AG08396 (cell line): ENCODE measurements at regions not wholly inside any gene's neighbourhood (a gene's known extent, or its start where the extent isn't known, plus 50 kb on each side); places are given as distances from the start of the nearest gene placed in this dataset.

Experiments
- DNase-seq: peaks from one replicate; pipeline ENCODE4 v3.0.0; 2012; ENCODE audit warnings: low spot score, mixed read lengths

GRCh38 chr16:85457366-85457765 is 155.8 kb upstream of the GSE1 start:
- DNase-seq = no peak

DNA sequence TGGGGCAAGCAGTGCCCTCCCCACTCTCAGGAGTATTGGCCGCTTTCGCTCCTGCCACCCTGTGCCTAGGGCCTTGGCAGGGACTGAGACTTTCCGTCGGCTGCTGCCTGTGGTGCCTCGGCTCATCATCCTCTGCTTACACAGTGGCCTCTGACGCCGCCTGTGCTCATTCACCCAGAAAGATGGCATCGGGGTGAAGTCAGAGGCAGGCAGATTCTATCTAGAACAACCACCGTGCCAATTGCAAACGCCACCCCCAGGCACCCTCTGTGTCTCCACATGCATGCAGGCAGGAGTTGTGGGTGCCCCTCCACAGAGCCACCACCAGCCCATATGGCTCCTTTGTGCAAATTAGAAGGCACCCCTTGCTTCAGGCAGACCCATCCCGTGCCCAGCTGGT is 154.2 kb upstream of the GSE1 start:
- DNase-seq = no peak

- DNase-seq = no peak
These were observed 153.4 kb upstream of the GSE1 start for GRCh38 chr16:85459529-85460251.

DNA sequence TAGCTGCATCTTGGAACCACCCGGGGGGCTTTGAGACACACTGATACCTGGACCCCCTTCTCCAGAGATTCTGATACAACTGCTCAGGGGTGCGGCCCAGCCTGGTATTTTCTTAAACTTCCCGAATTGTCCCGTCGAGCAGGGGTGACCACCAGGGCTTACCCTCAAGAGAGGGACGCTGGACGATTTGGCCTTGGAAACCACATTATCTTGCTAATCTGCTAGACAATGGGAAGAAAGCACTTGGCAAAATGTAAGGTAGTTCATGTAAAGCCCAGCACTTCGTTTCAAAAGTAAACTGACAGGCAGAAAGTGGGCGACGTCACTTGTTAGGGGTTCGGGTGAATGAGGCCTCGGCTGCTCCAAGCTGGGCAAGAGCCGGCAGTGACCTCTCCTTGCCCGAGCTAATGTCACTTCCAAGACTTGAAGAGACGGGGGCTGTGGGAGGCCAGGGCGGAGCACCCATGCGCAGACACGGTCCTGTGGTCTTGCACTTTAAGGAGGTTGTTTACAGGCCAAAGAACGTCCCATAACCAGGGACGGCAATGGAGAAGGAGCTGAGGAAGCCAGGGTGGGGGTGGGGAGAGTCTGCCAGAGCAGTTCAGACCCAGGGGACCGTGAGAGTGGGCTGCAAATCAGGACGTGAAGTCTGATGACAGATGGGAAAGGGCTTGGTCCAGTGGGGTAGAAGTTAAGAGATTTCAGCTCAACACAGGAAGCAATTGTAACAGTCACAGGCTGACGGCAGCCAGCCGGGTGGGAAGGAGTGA is 152.7 kb upstream of the GSE1 start:
- no peak for DNase-seq

- DNase-seq = peak; percentile 85
These were observed 151.9 kb upstream of the GSE1 start for GRCh38 chr16:85461022-85461813.

- DNase-seq = peak; percentile 77
These were observed 151.1 kb upstream of the GSE1 start for GRCh38 chr16:85461814-85462713.

DNA sequence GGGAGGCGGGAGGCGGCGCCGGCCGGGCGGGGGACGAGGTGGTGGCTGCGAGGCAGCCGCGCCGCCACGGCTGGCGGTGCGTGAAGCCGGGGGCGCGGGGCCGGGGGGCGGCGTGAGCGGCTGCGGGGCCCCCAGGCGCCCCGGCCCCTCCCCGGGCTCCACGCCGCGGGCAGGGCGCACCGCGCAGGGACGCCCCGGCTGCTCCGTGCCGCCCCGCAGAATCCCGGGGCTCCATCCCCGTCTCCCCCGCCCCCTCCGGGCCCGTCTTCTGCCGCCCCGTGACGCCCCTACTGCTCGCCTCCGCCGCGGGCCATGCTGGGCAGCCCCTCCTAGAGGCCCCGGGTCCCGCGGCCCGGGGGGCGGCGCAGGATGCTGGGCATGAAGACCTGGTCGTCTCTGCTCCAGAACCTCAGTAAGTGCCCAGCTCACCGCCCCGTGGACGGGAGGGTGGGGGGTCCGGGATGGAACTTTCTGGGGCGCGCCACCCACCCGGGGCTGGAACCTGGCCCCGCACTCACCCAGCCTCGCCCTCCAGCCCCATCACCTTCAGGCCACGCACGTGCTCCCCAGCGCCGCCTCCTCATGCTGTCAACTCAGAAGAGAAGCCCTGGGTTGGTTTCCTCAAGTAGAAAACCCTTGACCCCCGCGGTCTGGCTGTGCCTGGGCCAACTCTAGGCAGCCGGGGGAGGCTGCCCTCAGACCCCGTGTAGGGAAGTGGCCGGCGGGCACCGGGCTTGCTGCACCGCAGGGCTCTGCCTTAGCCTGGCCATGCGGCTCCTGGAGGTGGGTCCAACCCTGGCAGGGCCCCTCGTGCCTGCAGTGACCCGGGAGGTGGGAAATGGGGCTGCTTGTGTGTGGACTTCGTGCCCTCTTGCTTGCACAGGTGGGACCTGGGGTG is 150.2 kb upstream of the GSE1 start:
- DNase-seq = no peak

DNA sequence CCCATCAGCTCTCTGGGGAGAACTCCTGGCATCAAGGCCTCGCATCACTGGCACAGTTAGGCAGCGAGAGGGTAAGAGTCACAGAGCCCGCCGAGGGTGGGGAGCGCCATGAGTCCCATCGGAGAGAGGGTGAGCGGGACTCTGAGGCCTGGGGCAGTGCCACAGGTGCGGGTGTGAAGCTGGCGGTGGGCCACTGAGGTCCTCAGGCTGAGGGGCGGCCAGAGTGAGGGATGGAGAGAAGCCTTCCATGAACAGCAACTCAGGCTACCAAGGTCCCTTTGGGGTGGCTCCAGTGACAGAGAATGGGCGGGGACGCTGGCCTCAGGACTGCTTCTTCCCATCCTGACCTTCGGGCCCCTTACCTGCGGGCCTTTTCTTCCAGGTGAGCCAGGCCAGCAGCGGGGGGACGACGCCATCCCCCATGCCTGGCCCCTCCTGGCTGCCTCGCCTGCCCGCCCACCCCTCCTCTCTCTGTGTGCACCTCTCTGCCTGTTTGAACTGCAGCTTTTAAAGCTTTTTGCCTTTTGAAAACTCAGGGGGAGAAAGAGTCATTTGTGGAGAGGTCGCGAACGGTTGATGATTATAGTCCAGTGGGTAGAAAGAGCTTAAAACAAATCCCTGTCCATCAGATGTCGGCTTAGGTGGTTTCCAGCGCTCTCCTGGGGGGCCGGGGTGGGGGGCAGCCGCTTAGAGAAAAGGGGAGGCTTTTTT is 149.3 kb upstream of the GSE1 start:
- no peak for DNase-seq

DNA sequence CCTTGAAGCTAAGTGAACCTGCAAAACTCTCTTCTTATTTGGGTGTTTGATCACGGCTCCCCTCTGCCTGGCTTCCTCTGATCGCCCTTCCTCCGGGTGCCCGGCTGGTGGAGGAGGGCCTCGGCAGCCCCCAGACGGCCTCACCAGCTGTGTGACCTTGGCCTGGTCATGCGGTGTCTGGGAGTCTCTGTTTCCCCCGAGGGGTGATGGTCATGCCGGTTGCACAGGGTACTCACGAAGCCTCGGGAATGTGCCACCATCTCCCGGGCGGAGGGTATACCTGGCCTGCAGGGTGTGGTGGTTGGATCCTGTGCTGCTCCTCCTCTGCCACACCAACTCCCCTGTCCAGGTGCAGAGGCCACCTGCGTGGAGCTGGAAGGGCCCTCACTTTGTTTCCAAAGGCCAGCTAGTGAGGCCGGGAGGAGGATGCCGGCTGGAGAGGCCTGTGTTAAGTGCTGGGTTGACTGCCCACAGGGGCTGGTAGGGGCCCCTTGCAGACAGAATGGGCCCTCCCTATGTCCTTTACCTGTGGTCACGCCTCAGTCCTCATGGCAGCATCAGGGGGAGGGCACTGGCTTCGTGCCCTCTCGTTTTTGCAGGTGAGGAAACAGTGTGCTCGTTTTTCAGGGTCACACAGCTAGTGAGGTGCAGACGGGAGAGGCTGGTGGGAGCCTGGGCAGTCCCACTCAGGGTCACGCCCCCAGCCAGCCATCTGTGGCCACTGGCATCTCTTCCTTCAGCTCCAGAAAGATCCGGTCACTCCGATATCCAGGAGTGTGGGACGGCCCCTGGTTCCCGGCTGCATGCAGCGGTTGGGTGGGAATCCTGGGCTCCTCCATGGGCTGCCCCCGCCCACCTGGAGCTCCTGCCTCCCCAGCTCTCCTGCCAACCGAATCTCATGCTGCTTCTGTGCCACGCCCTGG is 148.5 kb upstream of the GSE1 start:
- no peak for DNase-seq

- peak; percentile 81 for DNase-seq
These were observed 147.5 kb upstream of the GSE1 start for GRCh38 chr16:85465328-85466303.

DNA sequence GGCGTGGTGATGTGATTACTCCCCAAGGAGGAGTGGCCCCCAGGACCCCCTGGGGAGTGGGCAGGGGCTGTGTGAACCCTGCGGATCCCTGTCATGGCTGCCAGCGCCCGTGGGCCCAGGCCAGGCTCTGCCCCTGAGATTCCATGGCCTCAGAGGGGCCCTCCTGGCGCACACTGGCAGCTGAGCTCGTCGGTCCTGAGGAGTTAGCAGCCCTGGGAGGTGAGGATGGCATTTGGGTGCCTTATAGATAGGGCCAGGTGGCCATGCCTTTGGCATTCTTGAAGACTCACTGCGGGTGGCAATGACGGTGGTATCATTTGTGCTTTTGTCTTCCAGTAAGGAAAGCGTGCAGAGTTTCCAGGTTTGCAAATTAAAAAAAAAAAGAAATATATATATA is 146.8 kb upstream of the GSE1 start:
- DNase-seq = no peak

DNA sequence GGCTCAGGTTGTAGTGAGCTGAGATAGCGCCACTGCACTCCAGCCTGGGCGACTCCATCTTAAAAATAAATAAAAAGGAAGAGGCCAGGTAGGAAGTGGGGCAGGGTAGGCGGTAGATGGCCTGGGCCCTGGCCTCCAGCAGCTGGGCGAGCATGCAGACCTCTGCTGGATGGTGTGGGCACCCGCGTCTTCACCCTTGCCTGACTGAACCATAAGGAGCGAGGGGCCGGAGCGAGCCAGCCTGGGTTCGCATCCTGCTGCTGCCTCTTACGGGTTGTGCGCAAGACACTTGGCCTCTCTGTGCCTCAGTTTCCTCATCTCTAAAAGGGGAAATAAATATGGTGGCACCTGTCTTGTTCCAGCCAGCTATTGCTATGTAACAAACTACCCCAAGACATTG is 146.1 kb upstream of the GSE1 start:
- DNase-seq = no peak

- DNase-seq = no peak
These were observed 143.1 kb upstream of the GSE1 start for GRCh38 chr16:85469929-85470590.

DNA sequence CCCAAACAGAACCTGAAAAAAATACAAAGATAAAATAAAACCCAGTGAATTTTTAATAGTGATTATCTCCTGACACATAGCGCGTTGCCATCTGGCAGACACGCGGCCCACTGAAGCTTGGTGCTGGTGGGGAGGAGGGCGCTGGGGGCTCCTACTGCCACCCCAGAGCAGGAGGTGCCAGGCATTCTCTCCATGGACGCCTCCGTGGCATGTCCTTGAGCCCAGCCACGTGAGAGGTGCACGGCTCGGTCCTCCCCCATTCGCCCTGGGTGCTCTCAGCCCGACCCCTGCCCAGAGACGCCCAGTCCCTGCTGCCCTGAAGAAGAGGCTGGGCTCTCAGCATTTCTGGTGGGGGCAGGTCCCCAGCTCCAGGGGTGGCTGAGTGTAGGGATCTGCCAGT is 142.2 kb upstream of the GSE1 start:
- DNase-seq = no peak

GRCh38 chr16:85471469-85472431 is 141.4 kb upstream of the GSE1 start:
- DNase-seq = no peak

GRCh38 chr16:85472514-85472913 is 140.6 kb upstream of the GSE1 start:
- no peak for DNase-seq
